ENCODE measurements at regions not wholly inside any gene's neighbourhood (a gene's known extent, or its start where the extent isn't known, plus 50 kb on each side); places are given as distances from the start of the nearest gene placed in this dataset.

DNA sequence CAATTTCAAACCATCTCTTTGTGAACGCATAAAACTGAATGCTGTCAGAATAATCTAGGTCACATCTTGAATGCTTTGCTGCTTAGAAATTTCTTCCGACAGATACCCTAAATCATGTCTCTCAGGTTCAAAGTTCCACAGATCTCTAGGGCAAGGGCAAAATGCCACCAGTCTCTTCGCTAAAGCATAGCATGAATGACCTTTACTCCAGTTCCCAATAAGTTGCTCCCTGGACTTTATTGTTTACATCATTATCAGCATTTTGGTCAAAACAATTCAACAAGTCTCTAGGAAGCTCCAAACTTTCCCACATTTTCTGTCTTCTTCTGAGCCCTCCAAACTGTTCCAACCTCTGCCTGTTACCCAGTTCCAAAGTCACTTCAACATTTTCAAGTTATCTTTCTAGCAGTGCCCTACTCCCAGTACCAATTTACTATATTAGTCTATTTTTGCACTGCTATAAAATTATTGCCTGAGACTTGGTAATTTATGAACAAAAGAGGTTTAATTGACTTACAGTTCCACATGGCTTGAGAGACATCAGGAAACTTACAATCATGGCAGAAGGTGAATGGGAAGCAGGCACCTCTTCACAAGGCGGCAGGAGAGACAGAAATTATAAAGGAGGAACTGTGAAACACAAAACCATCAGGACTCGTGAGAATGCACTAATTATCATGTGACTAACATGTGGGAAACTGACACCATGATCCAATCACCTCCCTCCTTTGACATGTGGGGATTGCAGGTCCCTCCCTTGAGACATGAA lies 77.0 kb downstream of the SPRY2 start:
- H3K23ac ChIP-seq (ENCODE audit: low read depth, low read length) = no peak overlapping the region
- in situ Hi-C loops (cut with MboI; ENCODE audit: low sequenced_read_pairs) = no loop called here
- no peak overlapping the region for H3K4me3 ChIP-seq (ENCODE audit: insufficient read depth, low read depth, low read length)
- H4K5ac ChIP-seq (ENCODE audit: low read depth, low read length) = no peak overlapping the region
- H3K18ac ChIP-seq (ENCODE audit: low read depth, low read length) = no peak overlapping the region
- H3K4ac ChIP-seq (ENCODE audit: low read depth, low read length) = no peak overlapping the region
- DNase-seq (no peak), ATAC-seq (ENCODE audit: low read depth) (no peak)
- H3K4me2 ChIP-seq (ENCODE audit: low read depth, low read length) = no peak overlapping the region
- H2BK120ac ChIP-seq (ENCODE audit: low read depth, low read length) = no peak overlapping the region
- no peak overlapping the region for H2AK9ac ChIP-seq (replicated peaks; ENCODE audit: low read depth, low read length, poor library complexity)
- no peak overlapping the region for H3K9ac ChIP-seq (ENCODE audit: low read depth, low read length)
- no peak overlapping the region for H3K14ac ChIP-seq (replicated peaks; ENCODE audit: low read depth, low read length)
- no peaks in the 10 kb centered on the region for H3K79me1 ChIP-seq (ENCODE audit: low read depth in 1 of 2, low read length in 2 of 2)
- no peak overlapping the region for H4K8ac ChIP-seq (ENCODE audit: low read depth in 2 of 2, low read length in 2 of 2)
- POLR2A ChIA-PET (ENCODE audit: unreplicated experiment) = no interaction called here
- H2AFZ ChIP-seq (replicated peaks; ENCODE audit: low read length, poor library complexity) = no peak overlapping the region
- peaks cover 4% of the 10 kb centered on the region; the same call in 1 of the 2 replicates for H3K9me3 ChIP-seq (ENCODE audit: control insufficient read depth, insufficient read depth, low read length)
- H3K56ac ChIP-seq (ENCODE audit: extremely low read depth, insufficient read depth, low read length) = no peak overlapping the region
- CTCF ChIA-PET = interaction anchor here (0.6 kb wide), 1 partner anchor 71 kb away, joined by 3 read pairs; no protein-coding TSS in a partner anchor
- H4K20me1 ChIP-seq (ENCODE audit: insufficient read depth, low read length) = no peaks in the 10 kb centered on the region
- no peaks in the 10 kb centered on the region for H3K4me1 ChIP-seq (ENCODE audit: control insufficient read depth, insufficient read depth, low read length)
- no peak for TF ChIP-seq MAZ (IDR thresholded peaks at IDR 0.05; ENCODE audit: borderline replicate concordance, low read depth, low read length)
- TF ChIP-seq, protein P1, sequence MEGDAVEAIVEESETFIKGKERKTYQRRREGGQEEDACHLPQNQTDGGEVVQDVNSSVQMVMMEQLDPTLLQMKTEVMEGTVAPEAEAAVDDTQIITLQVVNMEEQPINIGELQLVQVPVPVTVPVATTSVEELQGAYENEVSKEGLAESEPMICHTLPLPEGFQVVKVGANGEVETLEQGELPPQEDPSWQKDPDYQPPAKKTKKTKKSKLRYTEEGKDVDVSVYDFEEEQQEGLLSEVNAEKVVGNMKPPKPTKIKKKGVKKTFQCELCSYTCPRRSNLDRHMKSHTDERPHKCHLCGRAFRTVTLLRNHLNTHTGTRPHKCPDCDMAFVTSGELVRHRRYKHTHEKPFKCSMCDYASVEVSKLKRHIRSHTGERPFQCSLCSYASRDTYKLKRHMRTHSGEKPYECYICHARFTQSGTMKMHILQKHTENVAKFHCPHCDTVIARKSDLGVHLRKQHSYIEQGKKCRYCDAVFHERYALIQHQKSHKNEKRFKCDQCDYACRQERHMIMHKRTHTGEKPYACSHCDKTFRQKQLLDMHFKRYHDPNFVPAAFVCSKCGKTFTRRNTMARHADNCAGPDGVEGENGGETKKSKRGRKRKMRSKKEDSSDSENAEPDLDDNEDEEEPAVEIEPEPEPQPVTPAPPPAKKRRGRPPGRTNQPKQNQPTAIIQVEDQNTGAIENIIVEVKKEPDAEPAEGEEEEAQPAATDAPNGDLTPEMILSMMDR (conservative IDR thresholded peaks at IDR 0.05; ENCODE audit: low read depth, low read length) = no peak
- no peak for TF ChIP-seq POLR2A (IDR thresholded peaks at IDR 0.05; ENCODE audit: low read depth, low read length)
- TF ChIP-seq RAD21 (IDR thresholded peaks at IDR 0.05; ENCODE audit: low read length) = no peak
- no peak for TF ChIP-seq CHD1 (IDR thresholded peaks at IDR 0.05; ENCODE audit: low read depth, low read length)
- TF ChIP-seq, protein P2, sequence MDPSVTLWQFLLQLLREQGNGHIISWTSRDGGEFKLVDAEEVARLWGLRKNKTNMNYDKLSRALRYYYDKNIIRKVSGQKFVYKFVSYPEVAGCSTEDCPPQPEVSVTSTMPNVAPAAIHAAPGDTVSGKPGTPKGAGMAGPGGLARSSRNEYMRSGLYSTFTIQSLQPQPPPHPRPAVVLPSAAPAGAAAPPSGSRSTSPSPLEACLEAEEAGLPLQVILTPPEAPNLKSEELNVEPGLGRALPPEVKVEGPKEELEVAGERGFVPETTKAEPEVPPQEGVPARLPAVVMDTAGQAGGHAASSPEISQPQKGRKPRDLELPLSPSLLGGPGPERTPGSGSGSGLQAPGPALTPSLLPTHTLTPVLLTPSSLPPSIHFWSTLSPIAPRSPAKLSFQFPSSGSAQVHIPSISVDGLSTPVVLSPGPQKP (IDR thresholded peaks at IDR 0.05; ENCODE audit: borderline replicate concordance, low read depth, low read length) = no peak
- TF ChIP-seq FOS (IDR thresholded peaks at IDR 0.05; ENCODE audit: low read depth, low read length) = no peak
- WGBS, 2 experiments (ENCODE audit: extremely low coverage in 2 of 2, insufficient read length in 1 of 2) = 40% methylated on average over 1 of the region's 5 CpGs; no CpG with 5 or more reads in 1 of the 2 experiments
- H2BK20ac ChIP-seq (ENCODE audit: low read depth, low read length) = no peak overlapping the region
- H3K9me1 ChIP-seq (ENCODE audit: insufficient read depth, low read length) = no peaks in the 10 kb centered on the region
- no peak overlapping the region for H2BK15ac ChIP-seq (ENCODE audit: low read depth, low read length)
- H3K27ac ChIP-seq (ENCODE audit: insufficient read depth, low read length) = no peak overlapping the region
- BruUV-seq (replicated peaks) = no TSS peak
- dilution Hi-C loops (cut with HindIII; ENCODE audit: low sequenced_read_pairs, unreplicated experiment) = no loop called here
- H3K36me3 ChIP-seq (ENCODE audit: control insufficient read depth, insufficient read depth, low read length) = no peaks in the 10 kb centered on the region
- intact Hi-C loops (cut with micrococcal nuclease) = no loop called here
- no peaks in the 10 kb centered on the region for H3K27me3 ChIP-seq (ENCODE audit: control insufficient read depth, insufficient read depth, low read length)
- no peak overlapping the region for H4K91ac ChIP-seq (ENCODE audit: insufficient read depth, low read depth, low read length)
- no peak overlapping the region for H2BK5ac ChIP-seq (ENCODE audit: low read depth, low read length, poor library complexity, severe bottlenecking)
- H2AK5ac ChIP-seq (ENCODE audit: low read depth, low read length) = no peak overlapping the region

All from IMR-90 (cell line).